Stimulated activated CD4-positive, alpha-beta T cell treated with anti-CD3 and anti-CD28 coated beads, Interleukin-15, amount 100 ng/mL, for 1 hour (primary cell): ENCODE measurements at regions not wholly inside any gene's neighbourhood (a gene's known extent, or its start where the extent isn't known, plus 50 kb on each side); places are given as distances from the start of the nearest gene placed in this dataset.

ENCODE experiments used
- DNase-seq, 2 donors: peaks; one replicate each; pipeline ENCODE4 v3.0.0-alpha.2; 2020; ENCODE audit warnings: low read depth in 1 of 2, low spot score in 1 of 2

- DNase-seq, result no peak
These were observed 162.6 kb upstream of the AKR1E2 start for GRCh38 chr10:4663162-4663992.

GRCh38 chr10:4662576-4663161 lies 163.3 kb upstream of the AKR1E2 start:
- DNase-seq, result no peak

- DNase-seq, result no peak
These were observed 164.3 kb upstream of the AKR1E2 start for GRCh38 chr10:4661511-4662255.

GRCh38 chr10:4658777-4659176 lies 167.2 kb upstream of the AKR1E2 start:
- no peak for DNase-seq

- peak; percentile 12 to 16 for DNase-seq
These were observed 169.3 kb upstream of the AKR1E2 start for GRCh38 chr10:4656576-4657194.

GRCh38 chr10:4655879-4656278 lies 170.1 kb upstream of the AKR1E2 start:
- no peak for DNase-seq

- no peak for DNase-seq
These were observed 170.6 kb upstream of the AKR1E2 start for GRCh38 chr10:4655406-4655805.

- no peak for DNase-seq
These were observed 171.5 kb upstream of the AKR1E2 start for GRCh38 chr10:4654496-4654895.

- no peak for DNase-seq
These were observed 172.8 kb upstream of the AKR1E2 start for GRCh38 chr10:4653160-4653559.

GRCh38 chr10:4652111-4653010 lies 173.6 kb upstream of the AKR1E2 start:
- peak in 1 of 2 donors; percentile 11 for DNase-seq

- no peak for DNase-seq
These were observed 174.5 kb upstream of the AKR1E2 start for GRCh38 chr10:4651404-4652037.

GRCh38 chr10:4650582-4650981 lies 175.4 kb upstream of the AKR1E2 start:
- no peak for DNase-seq

- DNase-seq, result no peak
These were observed 176.0 kb upstream of the AKR1E2 start for GRCh38 chr10:4649886-4650508.

- DNase-seq, result no peak
These were observed 176.5 kb upstream of the AKR1E2 start for GRCh38 chr10:4649471-4649870.

- no peak for DNase-seq
These were observed 177.0 kb upstream of the AKR1E2 start for GRCh38 chr10:4648999-4649398.

GRCh38 chr10:4647109-4647785 lies 178.8 kb upstream of the AKR1E2 start:
- no peak for DNase-seq

GRCh38 chr10:4646547-4646946 lies 179.5 kb upstream of the AKR1E2 start:
- DNase-seq, result no peak

- no peak for DNase-seq
These were observed 180.2 kb upstream of the AKR1E2 start for GRCh38 chr10:4645836-4646235.

GRCh38 chr10:4643471-4643870 lies 182.5 kb upstream of the AKR1E2 start:
- DNase-seq, result no peak
